ENCODE measurements at regions not wholly inside any gene's neighbourhood (a gene's known extent, or its start where the extent isn't known, plus 50 kb on each side); places are given as distances from the start of the nearest gene placed in this dataset.
A peak's percentile ranks its signal among the peaks of the same experiment; 100 is the strongest.

DNA sequence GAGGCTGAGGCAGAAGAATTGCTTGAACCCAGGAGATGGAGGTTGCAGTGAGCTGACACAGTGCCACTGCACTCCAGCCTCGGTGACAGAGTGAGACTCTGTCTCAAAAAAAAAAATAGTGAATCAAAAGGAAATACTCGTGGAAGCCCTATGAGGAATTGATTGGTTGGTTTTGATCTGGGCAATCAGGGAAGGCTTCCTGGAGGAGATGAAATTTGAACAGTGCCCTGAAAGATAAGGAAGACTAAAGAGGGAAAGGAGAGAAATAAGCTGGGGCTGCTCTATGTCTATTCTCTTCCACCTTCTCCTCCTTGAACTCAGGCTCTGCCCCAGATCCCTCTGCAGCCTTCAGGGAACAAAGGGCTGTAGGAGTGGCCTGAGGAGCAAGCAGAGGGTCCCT, 54.1 kb downstream of the IRF2BPL start:
- no peak for DNase-seq

DNA sequence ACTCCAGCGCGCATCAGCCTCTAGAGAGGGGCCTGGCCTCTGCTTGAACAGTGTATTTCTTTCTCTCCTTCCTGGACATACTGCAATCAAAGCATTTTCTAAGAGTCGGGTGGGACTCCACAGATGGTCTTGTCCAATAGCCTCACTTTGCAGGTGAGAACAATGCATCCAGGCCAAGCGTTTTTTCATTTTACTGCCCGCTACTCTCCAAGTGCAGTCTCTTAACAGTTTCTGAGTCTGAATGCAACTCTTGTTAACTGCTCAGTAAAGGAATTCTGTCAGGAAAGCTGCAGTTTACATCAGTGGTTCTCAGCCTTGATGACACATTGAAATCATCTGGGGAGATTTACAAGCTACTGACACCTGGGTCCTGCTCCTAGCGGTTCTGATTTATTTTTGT, 57.0 kb downstream of the IRF2BPL start:
- DNase-seq = peak; percentile 19

DNA sequence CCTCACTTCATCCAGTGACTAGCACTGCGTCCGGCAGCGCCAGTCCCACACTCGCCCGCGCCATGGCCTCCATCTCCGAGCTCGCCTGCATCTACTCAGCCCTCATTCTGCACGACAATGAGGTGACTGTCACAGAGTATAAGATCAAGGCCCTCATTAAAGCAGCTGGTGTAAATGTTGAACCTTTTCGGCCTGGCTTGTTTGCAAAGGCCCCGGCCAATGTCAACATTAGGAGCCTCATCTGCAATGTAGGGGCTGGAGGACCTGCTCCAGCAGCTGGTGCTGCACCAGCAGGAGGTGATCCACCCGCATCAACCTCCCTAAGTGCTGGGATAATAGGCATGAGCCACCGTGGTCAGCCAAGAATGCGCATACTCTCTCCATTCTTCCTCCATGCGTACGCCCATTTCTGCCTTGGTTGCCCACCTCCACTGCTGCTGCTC, 59.9 kb downstream of the IRF2BPL start:
- DNase-seq = no peak

DNA sequence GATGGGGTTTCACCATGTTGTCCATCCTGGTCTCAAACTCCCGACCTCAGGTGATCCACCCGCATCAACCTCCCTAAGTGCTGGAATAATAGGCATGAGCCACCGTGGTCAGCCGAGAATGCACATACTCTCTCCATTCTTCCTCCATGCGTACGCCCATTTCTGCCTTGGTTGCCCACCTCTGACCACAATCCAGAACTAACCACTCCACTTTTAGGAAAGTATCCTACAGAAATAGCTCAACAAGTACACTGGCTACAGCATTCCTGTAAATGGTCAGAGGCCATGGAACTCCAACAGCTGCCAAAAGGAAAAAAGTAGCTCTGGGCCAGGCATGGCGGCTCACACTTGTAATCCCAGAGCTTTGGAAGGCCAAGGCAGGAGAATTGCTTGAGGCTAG, 60.7 kb downstream of the IRF2BPL start:
- no peak for DNase-seq

DNA sequence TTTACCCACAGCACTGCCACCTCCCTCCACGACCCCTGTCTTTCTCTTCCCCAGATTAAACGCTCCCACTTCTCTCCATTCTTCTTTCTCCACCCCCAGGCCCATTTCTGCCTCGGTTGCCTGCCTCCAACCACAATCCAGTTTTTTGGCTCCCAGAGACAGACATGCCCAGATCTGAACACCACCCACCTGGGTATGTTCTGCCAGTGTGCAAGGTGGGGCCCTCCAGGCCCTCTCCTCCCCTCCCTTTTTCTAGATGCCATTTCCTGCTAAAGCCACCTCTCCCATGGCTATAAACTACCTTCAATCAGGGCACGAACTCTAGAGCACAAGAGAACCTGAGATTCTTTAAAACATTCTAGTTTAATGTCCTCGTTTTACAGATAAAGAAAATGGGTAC, 63.3 kb downstream of the IRF2BPL start:
- DNase-seq = no peak

DNA sequence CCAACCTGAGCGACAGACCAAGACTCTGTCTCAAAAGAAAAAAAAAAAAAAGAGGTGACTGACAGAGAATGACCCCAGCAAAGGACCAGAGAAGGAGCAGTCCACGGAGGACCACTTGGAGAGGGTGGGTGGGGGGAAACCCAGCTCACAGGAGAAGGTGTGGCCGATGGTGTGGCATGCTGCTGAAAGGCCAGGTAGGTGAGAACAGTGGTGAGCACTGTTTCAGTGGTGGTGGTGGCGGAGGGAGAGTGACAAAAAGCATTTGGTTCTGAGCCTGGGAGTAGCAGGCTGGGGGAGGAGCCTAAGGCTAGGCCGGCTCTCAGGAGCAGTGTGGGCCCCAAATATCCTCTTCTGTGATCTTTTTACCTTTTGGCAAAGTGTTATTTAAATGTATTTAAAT, 63.8 kb downstream of the IRF2BPL start:
- DNase-seq = peak; percentile 13

DNA sequence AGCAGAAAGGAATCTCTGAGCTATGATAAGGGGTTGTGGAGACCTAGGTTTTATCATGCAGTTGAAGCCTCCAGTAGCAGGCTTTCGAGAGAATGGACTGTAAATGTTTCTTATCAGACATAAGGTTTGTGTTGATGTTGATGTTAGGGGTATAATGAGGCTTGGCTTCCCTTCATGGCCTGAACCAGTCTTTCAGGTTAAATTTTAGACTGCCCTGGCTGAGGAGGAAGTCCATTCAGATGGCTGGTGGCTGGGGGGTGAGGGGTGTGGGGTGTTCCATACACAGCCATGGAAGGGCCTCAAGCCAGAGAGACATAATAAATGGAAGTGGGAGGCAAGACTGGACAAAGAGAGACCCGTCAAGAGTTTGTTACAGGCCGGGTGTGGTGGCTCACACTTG, 65.1 kb downstream of the IRF2BPL start:
- DNase-seq = no peak

DNA sequence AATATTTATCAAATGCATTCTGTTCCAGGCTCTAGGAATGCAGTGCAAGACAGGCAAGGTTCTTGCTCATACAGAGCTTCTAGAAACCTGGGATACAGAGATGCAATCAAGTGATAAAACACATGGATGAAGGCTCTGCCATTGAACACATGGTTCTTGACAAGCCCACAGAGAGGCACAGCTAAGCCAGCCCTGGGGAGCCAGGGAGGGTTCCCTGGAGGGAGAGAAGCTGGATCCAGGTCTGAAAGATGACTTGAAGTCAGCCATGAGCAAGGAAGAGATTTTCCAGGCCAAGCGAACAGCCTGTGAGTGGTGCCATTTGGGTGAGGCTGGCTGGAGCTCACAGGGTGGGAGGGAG, 66.2 kb downstream of the IRF2BPL start:
- peak; percentile 31 for DNase-seq

DNA sequence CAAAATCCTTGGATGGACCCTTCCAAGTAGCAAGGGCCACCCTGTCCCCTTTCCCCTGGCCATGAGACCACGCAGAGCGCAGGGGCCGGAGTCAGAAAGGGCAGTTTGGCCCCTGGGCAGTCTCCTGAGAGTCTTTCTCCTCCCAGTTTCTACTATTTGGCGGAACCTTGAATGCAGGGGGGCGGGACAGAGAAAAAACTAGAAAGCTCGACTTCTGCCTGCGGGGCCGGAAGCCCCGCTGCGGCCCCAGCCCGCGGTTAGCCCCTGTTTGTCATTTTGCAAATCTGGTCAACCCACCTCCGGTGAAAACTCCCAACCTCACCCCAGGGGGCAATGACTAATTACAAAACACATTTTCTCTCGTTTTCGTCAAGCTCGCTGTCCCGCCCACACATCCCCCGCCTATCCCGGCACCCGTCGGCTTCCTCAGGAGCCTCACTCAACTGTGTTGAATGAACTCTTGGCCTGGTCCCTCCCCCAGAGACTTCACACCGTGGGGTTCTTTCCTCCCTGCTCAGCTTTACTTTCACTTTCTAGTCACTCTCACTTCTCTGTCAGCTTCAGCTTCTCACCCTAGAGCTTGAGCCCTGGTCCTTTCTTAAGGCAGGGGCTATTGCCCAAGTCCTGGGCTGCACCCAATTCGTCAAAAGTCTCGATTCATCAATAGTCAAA, 66.7 kb downstream of the IRF2BPL start:
- peak; percentile 88 for DNase-seq

DNA sequence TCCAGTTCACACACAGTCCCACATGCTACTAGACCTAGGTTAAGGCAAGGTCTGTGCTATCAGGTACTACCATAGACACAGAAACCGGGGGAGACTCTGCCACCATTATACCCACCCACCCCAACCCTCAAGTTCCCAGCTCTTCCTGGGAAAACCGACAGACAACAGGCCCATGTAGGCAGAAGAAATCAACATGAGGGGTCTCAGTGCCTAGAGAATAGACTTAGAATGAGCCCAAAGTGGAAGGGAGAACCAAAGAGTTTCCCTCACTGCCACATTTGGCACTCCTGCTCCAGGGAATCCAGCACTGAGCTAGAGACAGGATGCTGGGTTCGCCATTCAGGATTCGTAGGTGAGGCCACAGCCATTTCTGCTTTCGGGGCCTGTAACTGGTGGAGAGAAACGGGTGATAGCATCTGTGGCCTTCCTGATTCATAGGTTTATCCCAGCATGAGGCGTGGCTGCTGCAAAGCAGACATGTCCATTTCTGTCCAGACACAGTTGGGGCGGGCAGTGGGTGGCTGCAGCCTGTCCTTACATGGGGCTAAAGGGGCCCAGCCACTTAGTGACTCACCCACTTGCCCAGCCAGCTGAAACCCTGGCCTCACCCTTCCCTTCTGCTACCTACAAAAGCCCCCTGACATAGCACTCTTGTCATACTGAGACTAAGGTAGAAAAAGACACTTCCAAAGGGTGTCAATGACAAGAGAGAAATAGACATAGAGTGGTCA, 69.4 kb downstream of the IRF2BPL start:
- peak; percentile 28 for DNase-seq

DNA sequence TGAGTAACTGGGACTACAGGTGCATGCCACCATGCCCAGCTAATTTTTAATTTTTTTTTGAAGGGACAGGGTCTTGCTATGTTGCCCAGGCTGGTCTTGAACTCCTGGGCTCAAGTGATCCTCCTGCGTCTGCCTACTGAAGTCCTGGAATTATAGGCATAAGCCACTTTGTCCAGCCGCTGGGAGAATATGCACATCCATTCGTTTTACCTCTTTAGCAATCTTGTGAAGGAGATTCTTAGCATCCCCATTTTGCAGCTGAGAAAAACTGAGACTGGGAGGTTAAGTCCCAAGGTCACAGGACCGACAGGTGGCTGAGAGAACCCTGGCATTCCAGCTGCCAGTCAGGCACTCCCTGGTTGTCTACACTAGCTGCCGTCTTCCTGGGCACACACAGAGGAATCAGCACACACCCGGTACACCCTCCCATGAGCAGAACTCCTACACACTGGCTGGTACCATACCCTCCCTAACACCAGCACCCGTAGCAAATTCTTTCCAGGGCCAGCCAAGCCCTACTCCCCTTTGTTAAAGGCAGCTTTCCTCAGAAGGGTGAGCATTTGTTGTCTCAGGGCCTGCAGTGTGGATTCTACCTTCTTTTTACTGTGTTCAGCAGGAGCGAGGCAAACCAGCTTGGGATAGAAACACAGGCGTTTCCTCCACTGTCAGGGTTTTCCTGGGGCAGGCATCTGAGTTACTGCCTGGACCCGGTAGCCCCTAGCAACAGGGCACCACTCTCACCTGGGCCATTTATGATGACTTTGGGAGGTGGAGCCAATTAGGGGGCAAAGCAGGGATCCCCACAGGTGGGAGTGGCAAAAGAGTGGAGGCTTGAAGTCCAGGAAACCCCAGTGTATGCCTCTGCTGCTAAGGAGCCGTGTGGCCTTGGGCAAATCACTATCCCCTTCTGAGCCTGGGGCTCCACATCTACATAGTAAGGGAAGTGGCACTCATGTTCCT, 70.2 kb downstream of the IRF2BPL start:
- peak; percentile 23 for DNase-seq

DNA sequence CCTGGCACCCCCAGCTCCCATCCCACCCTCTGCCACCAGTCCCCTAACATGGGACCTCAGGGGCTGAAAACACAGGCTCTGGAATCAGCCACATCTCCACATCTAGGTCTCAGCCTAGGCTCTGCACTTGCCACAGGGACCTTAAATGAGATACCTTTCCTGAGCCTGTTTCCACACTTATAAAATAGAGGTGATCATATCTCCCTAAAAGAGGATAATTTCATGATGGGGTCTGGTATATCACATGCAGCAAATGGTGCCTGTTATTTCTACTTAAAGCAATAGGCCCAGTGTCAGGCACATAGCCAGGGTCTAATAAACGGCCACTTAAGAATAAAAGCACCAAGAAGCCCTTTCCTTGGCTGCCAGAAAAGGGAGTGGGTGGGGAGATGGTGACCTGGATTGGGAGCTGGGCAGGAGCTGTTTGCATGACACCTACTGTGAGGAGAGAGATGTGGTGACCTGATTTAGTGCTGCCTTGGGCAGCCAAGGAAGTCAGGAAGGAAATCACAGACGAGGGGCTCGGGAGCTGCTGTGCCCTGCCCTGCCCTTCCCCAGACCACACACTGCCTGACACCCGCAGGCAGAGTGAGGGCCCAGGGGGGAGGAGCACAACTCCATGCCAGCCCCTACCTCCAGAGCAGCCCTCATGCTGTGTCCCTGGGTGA, 71.2 kb downstream of the IRF2BPL start:
- DNase-seq = no peak

DNA sequence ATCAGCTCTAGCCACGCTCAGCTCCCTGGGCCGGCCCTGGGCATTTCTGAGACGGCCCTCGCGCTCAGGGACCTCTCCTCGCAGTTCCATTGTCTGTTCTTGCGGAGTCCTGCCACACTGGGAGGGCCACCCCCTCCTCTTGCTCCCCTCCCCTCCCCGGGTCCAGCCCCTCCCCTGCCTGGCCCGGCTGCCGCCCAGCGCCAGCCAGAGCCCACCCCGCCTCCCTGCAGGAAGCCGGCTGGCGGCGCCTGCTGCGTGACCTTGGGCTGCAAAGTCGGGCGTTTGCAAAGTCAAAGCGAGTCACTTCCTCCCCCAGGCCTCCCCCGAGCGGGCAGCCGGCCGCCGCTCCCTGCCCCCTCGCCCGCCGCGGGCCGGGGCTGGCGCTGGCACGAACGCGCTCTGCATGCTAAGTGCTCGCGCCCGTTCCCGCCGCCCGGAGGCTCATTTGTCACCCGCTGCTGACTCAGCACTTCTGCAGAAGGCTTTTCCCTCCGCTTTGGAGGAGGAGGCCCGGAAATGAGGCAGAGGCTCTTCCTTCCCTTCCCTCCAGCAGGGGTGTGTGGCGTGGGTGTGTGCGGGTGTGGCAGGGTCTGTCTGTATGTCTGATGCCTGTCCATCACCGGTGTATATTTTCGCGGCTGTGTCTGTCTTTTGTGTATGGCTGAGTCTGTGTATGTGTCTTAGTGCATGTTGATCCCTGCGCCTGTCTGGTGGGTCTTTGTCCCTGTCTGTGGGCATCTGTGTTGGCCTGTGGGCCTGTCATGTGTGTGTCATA, 72.0 kb downstream of the IRF2BPL start:
- peak; percentile 93 for DNase-seq

DNA sequence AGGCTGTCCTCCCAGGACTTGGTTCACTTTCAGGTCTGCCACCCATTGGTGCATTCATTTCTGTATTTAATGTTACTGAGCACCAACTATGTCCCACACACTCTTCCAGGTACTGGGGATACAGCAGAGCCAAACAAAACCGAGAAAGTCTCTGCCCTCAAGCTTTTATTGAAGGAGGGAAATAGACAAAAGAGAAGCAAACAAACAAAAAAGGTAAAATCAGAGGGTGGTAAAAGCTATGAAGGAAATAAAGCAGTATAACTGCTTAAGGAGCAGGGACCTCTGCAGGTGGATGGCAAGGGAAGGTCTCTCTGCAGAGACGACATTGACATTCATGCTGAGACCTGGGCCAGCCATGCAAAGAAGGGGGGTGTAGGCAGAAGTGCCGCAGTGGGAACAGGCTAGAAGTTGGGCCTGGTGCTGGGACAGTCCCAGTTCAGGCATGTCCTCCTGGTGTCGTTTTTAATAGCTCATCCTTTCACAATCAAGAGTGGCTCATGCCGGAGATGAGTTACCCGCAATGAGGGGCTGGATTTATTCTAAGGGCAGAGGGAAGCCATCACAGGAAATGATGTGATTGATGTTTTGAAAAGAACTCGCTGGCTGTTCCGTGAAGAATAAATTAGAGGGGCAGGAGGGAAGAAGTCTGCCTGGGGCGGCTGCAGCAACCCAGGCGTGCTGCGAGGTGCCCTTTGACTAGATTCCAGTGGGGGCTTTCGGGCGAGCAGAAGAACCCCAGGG, 72.8 kb downstream of the IRF2BPL start:
- no peak for DNase-seq

DNA sequence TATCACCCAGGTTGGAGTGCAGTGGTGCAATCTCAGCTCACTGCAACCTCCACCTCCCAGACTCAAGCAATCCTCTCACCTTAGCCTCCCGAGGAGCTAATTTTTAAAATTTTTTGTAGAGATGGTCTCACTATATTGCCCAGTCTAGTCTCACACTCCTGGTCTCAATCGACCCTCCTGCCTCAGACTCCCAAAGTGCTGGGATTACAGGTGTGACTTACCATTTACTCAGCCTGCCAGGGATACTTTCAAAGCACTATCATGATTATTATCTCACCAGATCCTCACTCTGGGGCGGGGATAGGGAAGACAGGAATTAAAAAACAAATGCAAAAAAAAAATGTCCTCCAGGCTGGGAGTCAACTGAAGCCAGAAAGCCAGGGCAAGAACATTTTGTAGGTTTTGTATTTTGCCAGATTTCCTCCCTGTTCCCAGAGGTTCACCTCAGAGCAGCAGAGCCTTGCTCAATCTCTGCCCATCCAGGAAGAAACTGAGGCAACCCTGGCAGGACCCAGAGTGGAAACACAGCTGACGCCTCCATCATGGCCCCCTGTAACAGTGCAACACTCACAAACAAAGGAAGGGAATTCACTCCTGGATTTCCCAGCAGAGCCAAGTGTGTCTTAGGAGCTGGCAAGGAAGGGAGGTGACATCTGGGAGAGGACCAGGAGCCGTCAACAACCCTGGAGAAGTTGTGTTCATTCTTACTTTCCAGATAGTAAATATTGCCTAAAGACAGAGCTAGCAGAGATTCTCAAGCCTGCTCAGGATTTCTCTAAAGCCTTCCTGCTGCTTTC, 73.9 kb downstream of the IRF2BPL start:
- DNase-seq = no peak

DNA sequence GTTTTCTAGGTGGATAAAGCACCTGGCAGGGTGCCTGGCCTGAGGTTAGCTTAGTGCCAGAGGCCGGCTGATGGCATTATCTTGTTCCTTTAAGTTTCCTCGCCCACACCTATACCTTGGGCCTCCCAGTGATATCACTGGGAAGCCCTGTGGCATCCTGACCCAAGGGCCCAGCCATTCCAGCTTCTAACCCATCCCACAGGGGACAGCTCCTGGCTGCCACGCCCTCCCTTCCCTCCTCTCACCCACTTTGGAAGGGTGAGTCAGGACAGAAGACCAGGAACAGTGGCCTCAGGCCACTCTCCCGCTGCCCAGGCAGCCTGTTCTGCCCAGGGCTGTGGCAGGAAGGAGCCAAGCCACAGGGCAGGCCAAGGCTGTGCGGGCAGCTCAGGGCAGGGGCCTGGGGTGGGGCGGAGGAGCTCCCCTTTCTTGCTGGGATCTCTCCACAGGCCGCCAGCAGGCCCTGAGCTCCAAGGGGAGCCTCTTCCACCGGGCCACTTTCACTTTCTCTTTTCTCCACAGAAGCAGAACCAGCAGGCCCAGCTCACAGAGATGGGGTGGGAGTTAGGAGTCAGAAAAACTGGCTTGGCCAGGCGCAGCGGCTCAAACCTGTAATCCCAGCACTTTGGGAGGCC, 75.1 kb downstream of the IRF2BPL start:
- peak; percentile 72 for DNase-seq

DNA sequence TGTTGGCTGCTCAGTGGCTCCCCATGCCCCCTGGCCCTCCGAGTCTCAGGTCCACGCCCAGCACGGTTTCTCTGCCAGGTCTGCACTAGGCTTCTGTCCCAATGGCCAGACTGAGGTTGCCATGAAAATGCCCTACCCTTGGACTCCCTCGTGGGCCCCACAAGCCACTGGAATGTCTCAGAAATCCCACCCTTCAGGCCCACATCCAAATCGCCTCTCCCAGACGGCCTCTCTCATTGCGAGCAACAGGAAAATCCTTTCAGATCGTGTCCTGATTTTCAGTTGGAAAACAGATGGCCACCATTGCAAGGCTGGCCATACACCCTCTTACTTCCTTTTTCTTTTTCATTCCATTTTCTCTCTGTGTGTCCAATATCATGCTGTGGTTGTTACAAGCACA, 77.3 kb downstream of the IRF2BPL start:
- DNase-seq = peak; percentile 85

DNA sequence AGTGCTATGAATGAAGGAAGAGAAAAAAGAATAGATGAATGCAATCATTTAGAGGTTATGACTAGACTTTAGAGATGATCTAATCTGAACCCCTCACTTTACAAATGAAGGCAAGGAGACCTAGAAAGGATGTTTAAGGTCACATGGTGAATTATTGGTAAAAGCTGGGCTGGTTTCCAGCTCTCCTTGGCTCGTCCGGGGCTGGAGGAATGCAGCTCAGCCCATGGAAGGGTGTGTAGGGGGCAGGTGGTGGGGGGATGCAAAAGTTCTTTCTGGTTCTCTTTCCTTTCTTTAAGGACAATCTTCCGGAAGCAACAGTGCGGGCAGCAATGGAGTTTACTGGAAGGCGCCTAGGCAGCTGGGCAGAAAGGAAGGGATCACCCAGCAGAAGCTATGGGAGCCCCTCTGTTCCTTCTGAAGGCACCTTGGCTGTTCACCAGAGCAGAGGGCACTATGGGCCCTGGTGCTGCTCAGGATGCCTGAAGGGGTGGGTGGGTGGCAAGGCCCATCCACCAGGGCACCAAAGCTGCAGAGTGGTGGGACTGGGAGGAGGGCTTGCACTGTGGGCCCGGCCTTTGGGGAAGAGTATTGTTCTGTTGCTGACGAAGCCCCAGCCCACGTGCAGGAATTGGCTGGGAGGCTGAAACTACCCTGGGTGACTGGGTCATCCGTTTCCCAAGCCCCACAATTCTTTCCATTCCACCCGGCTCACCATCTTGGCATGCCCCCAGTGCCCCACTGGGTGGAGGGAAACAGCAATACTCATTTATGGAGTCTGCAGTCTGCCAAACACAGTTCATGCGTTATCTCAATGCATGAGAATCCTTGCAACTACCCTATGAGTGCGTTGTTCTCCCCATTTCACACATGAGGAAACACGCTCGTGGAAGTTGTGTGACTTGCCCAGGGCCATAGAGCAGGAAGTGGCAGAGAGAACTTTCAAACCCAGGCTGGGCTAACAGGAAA, 78.2 kb downstream of the IRF2BPL start:
- peak; percentile 69 for DNase-seq

DNA sequence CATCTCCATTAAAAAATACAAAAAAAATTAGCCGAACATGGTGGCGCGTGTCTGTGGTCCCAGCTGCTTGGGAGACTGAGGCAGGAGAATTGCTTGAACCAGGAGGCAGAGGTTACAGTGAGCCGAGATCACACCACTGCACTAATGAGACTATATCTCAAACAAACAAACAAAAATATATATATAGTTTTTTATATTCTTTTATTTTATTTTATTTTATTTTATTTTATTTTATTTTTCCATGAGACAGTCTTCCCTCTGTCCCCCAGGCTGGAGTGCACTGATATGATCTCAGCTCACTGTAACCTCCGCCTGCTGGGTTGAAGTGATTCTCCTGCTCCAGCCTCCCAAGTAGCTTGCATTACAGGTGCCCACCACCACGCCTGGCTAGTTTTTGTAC, 79.5 kb downstream of the IRF2BPL start:
- no peak for DNase-seq
